ENCODE measurements at regions not wholly inside any gene's neighbourhood (a gene's known extent, or its start where the extent isn't known, plus 50 kb on each side); places are given as distances from the start of the nearest gene placed in this dataset.
"Not testable (repeated sequence)": the region's sequence is repeated elsewhere in the genome, so short reads cannot be mapped to it uniquely, and the experiment has no call there.

GRCh38 chr2:171266102-171266501, 105.4 kb upstream of the TLK1 start:
- no peak for DNase-seq

DNA sequence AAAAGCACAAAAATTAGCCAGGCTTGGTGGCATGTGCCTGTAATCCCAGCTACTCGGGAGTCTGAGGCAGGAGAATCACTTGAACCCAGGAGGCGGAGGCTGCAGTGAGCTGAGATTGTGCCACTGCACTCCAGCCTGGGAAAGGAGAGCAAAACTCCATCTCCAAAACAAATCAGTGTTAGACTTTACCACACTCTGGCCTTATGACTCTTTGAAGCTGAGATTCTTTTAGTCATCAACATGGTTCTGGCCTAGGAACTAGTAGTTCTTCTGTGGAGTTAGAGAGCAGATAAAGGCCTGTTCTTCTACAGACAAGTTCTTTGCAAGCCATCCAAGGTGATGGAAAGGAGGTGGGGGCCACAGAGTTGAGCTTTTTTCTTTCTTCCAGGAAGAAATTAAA, 100.8 kb upstream of the TLK1 start:
- DNase-seq, result not testable (repeated sequence)

DNA sequence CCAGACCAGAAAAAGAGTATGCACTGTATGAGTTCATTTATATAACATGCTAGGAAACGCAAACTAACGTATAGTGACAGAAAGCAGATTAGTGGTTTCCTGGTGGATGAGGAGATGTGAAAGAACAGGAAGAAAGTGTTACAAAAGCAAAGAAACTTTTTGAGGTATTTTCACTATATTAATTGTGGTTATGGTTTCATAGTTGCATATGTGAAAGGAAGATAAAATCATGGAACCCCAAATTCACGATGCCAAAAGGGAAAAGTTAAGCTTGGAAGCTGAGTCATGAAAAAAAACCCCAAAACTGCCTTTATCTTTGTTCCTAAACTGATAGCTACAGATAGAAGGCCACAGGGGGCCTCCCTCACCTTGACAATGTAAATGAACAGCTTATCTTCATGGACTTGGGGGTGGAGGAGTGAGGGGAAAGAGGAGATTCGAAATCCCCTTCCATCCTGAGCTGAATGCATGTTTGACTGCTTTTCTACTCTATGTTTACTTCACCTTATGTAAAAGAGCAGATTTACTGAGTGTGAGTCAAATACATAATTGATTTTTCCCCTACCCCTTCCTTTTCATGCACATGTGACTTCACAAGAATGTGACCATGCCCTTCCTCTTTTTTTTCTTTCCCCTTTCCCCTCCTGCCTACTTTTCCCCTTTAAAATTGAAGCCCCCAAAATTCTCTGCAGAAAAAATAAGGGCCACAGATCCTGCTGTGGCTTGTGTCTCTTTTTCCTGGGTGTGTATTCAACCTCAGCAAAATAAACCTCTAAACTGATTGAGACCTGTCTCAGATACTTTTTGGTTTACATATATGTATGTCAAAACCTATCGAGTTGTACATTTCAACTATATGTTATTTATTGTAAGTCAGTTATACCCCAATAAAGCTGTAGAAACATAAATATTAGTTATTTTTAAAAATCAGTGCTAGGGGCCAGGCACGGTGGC, 100.1 kb upstream of the TLK1 start:
- peak; percentile 45 for DNase-seq

DNA sequence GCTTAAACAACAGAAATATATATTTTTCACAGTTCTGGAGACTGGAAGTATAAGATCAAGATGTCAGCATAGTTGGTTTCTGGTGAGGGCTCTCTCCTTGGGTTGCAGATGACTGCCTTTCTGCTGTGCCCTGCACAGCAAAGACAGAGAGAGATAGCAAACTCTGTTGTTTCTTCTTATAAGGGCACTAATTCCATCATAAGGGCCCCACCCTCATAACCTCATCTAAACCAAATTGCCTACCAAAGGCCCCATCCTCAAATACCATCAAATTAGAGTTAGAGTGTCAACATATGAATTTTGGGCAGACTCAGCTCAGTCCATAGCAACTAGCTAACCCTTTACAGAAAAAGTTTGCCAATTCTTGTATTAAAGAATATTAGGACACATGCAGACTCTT, 94.0 kb upstream of the TLK1 start:
- DNase-seq, result no peak

DNA sequence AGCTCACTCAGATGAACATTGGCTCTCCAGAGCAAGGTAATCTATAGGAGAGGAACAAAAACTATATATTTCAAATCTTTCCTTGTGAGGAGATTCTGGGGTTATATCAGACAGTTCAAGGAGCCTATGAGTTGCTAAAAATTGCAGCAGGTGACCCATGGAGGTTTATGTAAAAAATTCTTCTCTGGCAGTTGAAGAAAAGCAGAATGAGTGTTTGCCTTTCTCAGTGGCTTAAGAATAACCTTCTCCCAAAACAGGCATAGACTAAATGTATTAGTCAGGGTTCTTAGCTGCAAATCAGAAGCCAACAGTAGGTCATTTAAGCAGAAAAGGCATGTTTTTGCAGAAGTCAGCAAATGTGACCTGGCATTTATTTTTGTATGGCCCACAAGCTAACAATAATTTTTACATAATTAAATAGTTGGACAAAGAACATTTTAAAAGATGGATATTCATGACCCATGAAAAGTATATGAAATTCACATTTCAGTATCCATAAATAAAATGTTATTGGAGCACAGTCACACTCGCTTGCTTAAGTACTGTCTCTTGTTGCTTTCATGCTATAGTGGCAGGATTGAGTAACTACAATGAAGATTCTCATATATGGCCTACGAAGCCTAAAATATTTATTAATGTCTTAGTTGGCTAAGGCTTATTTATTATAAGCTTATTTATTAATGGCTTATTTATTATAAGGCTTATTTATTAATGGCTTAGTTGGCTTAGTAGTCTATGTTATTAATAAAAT, 93.4 kb upstream of the TLK1 start:
- no peak for DNase-seq

DNA sequence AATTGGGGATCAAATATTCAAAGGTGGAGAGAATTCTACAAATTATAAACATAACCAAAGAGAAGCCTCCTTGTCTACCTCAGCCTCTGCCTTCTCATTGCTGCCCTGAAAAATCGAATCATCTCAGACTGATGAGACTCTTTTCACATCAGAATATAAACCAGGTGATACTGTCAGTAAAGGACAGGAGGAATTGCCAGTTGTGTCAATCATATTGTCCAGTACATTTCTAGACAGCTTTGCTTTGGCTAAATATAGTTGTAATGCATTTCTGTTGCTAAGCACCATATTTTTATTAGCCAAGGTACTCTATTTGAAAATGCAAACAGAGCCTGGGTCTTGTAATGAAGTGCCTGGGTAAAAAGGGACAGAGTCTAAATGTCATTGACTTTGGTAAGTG, 92.6 kb upstream of the TLK1 start:
- no peak for DNase-seq

- no peak for DNase-seq
These were observed 89.0 kb upstream of the TLK1 start for GRCh38 chr2:171249689-171250088.

DNA sequence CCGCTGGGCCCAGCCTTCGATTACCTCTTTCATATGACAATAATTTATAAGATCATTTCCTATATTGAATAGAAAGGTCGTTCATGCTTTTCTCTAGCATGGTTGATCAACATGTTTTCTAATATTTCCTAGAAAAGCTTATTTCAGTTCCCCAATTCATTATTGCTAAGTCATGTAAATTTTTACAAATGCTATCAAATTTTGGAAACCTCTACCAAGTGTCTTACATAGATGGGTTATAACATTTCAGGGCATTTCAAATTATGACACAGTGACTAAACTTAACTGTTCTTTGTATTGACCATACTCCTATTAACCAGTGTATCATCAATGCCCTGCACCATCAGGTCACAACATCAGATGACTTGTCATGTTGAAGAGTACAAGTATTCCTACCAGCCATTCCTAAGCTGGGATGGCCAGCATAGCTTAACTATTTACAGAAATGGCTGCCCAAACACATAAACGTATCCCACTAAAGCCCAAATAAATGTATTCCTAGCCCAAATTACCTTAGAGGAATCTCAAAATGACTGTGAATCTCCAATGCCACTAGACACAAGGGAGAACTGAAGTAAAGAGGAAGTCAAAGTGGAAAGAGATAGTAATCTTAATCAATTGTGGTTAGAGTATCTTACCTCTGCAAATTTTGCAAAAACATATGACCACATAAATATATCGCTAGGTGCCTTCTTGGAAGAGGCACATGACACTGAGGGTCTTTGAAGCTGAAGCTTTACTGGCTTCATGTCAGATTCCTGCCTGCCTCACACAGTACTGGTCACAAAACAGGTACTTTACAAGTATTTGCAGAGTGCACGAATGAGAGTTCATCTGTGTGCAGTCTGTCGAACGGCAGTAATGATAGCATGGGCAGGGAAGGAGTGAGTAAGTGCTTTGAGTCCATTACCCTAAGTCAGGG, 87.3 kb upstream of the TLK1 start:
- peak; percentile 88 for DNase-seq

- peak; percentile 76 for DNase-seq
These were observed 84.5 kb upstream of the TLK1 start for GRCh38 chr2:171244970-171245782.

DNA sequence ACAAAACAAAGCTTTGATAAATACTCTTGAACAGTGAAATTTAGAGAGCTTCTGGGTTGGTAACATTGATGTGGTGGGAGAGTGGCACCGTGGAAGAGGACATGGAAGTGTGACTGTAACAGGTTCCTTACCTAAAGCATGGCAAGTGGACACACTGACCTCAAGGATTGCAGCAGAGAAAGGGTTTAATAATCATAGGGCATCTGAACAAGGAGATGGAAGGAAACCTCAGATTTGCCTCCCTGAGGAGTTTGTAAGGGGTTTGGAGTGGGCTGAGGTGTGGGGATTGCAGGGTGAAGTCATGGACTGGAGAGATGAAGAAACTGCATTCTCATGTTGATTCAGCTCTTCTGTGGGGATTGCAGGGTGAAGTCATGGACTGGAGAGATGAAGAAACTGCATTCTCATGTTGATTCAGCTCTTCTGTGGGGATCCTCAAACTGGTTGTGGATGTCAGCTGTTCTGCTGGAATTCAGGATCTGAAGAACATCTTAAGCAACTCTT, 83.8 kb upstream of the TLK1 start:
- peak; percentile 37 for DNase-seq

DNA sequence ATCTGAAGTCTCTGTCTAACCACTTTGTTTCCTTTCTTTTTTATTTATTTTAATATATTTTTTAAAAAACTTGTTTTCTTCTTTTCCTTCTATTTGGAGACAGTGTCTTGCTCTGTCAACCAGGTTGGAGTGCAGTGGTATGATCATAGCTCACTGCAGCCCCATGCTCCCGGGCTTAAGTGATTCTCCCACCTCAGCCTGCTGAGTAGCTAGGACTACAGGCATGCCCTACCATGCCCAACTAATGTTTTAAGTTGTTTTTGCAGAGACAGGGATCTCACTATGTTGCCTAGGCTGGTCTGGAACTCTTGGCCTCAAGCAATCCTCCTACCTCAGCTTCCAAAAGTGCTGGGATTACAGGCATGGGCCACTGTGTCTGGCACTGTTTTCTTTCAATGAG, 81.1 kb upstream of the TLK1 start:
- no peak for DNase-seq

DNA sequence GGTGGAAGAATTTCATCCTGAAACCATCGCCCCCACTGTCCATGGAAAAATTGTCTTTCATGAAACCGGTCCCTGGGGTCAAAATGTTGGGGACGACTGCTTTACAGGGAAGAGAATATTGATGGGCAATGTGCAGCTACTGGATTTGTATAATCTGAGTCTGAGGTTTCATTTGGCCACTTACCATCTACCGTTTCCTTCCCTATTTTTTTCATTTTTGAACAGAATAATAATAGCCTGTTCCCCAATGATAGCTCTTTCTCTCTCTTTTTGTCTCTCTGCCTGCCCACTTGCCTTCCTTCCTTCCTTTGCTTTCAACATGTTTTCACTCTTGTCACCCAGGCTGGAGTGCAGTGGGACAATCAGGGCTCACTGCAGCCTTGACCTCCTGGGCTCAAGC, 78.3 kb upstream of the TLK1 start:
- DNase-seq, result no peak

- no peak for DNase-seq
These were observed 77.2 kb upstream of the TLK1 start for GRCh38 chr2:171237751-171238505.

- DNase-seq, result no peak
These were observed 74.7 kb upstream of the TLK1 start for GRCh38 chr2:171235262-171235881.

- DNase-seq, result no peak
These were observed 69.5 kb upstream of the TLK1 start for GRCh38 chr2:171230176-171230575.

DNA sequence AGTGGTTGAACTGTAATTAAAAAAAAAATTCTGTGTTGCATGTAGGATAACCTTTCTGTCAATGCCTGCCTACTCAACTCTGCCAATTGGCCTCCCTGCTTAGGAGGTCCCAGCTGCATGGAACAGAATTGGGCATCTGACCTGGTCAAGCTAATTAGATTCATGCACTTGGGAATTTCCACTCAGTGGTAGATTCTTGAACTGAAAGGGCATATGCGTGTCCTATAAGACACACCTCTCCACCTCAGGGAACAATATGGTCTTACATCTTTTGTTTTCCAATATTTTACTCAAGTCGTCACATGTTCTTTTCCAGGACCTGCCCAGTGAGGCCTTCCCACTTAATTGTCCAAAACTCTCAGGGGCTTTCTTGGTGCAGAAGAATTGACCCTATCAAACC, 68.1 kb upstream of the TLK1 start:
- no peak for DNase-seq

DNA sequence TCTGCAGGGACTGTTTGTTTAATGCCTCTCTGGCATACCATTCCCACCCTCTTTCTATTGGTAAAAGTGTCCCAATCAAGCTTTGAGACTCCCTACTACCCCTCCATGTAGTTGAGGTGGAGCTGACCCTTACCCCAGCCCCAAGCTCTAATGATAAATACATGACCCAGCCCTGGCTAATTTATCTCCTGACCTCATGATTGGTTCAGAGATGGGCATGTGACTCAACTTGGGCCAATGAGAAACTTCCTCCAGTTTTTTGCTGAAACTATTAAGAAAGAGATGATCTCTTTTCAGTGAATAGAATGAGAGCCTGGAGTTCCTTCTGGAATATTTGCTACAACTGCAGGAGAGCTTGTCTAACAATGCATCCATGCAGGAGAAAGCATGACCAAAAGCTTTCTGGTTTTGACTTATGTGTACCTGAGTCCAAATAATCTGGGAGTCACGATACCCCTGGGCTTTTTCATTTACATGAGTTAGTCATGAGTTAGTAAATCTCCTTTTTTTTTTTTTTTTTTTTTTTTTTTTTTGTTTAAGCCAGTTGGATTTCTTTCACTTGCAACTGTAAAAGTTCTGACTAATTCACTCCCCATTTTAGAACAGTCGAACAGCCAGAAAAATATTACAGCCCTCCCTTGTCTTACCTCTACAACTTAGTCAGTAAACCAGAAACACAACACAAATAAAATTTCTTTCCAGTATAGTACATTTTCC, 66.5 kb upstream of the TLK1 start:
- DNase-seq, result no peak

GRCh38 chr2:171226461-171226860, 65.8 kb upstream of the TLK1 start:
- DNase-seq, result no peak

DNA sequence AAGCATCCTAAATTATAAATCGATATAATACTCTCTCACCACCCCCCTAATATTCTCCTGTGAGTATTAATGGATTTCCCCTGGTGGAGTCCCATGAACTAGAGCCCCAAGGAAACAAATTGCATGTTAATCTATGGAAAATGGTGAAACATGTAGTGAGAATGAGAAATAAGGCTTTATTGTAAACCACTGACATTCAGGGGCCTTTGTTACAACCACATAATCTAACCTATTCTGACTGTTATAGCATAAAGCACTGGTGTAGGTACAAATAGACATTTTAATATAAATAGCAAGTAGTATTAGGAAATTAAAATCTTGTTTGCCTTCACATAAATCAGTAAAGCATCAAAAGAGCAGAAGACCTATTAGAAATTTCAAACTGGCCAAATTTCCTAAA, 65.3 kb upstream of the TLK1 start:
- DNase-seq, result no peak

Data from OCI-M1 (cell line).